Activated CD8-positive, alpha-beta memory T cell treated with anti-CD3 and anti-CD28 coated beads, Interleukin-2, amount 10 ng/mL, durations not matched to agents 7 days and 5 days (primary cell): ENCODE measurements at regions not wholly inside any gene's neighbourhood (a gene's known extent, or its start where the extent isn't known, plus 50 kb on each side); places are given as distances from the start of the nearest gene placed in this dataset.

ENCODE experiments used
- ATAC-seq: fragments of 150-1000 bp; cut with Tn5 transposase; one replicate; pipeline ENCODE4 v1.10.0; 2021; ENCODE audit warnings: moderate library complexity
- CTCF ChIA-PET: fragments of 350-600 bp; sonication (Branson Sonifier 250); formaldehyde crosslinking; loops from one replicate; lab custom pipeline; 2021; ENCODE audit warnings: antibody characterized with exemption; lab: Charles Lee
- DNase-seq: peaks from one replicate; pipeline ENCODE4 v3.0.0-alpha.2; 2020
- H3K27ac Mint-ChIP-seq: one replicate; pipeline ENCODE4 v1.8.0; 2021; ENCODE audit warnings: mild to moderate bottlenecking, mixed read lengths
- H3K27me3 Mint-ChIP-seq: one replicate; pipeline ENCODE4 v1.8.0; 2021; ENCODE audit warnings: mixed read lengths
- H3K36me3 Mint-ChIP-seq: one replicate; pipeline ENCODE4 v1.8.0; 2021; ENCODE audit warnings: mild to moderate bottlenecking, mixed read lengths
- H3K4me1 Mint-ChIP-seq: one replicate; pipeline ENCODE4 v1.8.0; 2021; ENCODE audit warnings: mixed read lengths
- H3K4me3 Mint-ChIP-seq: one replicate; pipeline ENCODE4 v1.8.0; 2021; ENCODE audit warnings: mild to moderate bottlenecking, moderate library complexity, mixed read lengths
- H3K9me3 Mint-ChIP-seq: one replicate; pipeline ENCODE4 v1.8.0; 2022; ENCODE audit warnings: low read depth, mixed read lengths

DNA sequence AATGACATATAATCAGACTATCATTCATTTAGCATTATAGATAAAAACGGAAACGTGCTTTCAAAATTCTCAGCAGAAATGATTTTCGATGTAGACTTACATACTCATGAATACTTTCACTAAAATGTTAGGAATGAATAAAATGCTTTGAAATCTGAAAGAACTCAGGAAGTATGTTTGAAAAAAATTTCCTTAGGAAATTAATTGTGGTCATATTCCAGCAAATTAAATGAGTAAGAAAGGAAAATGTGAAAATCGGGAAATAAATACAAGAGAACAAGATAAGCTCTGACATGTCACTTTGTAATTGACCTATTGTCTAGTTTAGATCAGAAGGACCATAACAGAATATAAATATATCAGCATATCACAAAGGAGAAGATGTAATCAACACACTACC is 981.0 kb upstream of the CDH2 start:
- no peaks in the 10 kb centered on the region for H3K27me3 Mint-ChIP-seq
- DNase-seq (no peak), ATAC-seq (no peak)
- no peaks in the 10 kb centered on the region for H3K36me3 Mint-ChIP-seq
- CTCF ChIA-PET: no interaction called here
- H3K27ac Mint-ChIP-seq: no peak overlapping the region
- no peaks in the 10 kb centered on the region for H3K4me1 Mint-ChIP-seq
- H3K9me3 Mint-ChIP-seq: peaks cover 12% of the 10 kb centered on the region
- no peak overlapping the region for H3K4me3 Mint-ChIP-seq

DNA sequence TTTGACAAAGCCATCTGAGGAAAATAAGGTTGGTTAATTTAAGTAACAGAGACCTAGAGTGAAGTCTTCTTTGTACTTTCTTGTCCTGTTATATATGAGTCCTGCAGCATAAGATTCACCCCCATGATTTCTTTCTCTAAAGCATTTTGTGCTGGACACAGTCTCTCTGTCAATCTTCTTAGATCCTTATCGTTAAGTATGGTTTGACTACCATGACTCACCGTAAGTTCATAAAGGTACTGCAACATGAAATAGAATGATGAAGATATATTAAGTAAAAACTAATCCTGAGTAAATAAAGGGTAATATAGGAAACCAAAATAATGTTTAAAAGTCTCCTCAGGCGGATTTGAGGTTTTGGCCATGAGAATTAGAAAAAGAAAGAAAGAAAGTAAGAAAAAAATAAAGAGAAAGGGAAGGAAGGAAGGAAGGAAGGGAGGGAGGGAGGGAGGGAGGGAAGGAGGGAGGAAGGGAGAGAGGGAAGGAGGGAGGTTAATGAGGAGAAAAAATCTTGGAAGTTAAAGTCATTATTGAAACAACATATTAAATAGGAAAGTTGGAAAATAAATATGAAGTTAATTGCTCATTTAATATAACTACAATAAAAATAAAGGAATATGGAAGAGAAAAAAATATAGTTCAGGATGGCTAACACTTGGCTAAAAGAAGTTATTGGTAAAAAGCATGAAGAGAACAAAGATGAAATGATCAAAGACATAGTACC is 980.3 kb upstream of the CDH2 start:
- Mint-ChIP-seq H3K36me3 (no peaks in the 10 kb centered on the region), H3K9me3 (peaks cover 12% of the 10 kb centered on the region), H3K4me1 (no peaks in the 10 kb centered on the region), H3K4me3 (no peak overlapping the region), H3K27ac (no peak overlapping the region), H3K27me3 (no peaks in the 10 kb centered on the region)
- CTCF ChIA-PET: no interaction called here
- DNase-seq: no peak
- ATAC-seq: no peak

DNA sequence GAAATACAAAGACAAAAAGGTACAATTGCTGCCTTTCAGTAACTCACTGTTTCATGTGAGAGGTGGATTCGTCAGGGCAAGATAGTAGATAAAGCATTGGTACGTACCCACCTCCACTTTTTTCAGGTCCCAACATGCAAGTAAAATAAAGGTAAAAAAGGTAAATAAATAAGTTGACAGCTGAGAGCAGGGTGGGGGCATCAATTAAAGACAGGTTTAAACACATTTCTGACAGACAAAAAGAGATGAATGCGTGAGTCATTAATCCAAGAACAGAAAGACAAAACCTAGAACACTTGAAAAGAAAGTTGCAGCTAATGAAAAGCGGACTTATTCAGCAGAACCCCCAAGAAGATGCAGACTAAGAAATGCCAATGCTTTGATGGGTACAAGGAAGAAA is 979.6 kb upstream of the CDH2 start:
- Mint-ChIP-seq H3K27me3 (no peaks in the 10 kb centered on the region), H3K4me1 (no peaks in the 10 kb centered on the region), H3K4me3 (no peak overlapping the region), H3K27ac (no peak overlapping the region), H3K9me3 (peaks cover 12% of the 10 kb centered on the region), H3K36me3 (no peaks in the 10 kb centered on the region)
- ATAC-seq: no peak
- CTCF ChIA-PET: no interaction called here
- no peak for DNase-seq

DNA sequence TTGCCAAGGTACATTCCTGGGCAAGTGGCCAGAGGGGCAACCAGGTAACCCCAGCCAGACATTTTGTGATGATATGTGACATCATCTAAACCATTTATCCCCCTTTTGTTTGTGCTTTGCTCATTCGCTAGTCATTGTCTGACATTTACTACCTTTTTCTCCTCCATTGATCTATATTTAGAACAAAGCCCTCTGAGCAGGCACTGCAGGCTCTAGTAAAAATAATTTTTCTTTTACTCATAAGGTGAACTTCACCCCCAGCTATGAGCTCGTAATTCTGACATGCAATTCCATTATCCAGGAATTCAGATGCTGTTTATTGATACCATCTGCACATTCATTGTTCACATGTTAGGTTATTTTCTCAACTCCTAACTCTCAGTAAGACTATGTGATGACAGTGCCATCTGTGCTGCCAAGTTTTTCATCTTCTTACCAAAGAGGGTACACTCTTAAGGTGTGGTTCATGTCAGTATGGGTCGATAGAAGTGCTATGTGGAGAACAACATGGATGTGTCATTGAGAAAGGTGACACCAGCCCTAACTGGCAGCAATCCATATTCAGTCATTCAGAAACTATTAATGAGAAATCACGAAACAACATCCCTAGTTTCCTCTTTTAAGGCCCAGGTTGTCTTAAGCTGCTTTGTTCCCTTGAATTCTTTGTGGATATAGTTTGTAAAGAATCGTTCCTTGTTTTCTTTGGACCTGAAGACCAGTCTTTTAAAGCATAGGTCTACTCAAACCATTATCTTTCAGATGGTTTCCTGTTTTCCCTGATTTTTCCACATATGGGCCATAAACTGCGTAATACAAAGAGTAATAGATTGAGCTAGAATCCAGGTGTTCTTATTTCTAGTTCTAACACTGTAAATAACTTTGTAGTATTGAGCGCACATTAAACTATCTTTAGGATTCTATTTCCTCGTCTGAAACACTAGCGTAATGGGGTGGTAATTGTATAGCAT is 978.1 kb upstream of the CDH2 start:
- H3K4me1 Mint-ChIP-seq: no peaks in the 10 kb centered on the region
- no peak for ATAC-seq
- CTCF ChIA-PET: no interaction called here
- no peak overlapping the region for H3K27ac Mint-ChIP-seq
- no peaks in the 10 kb centered on the region for H3K27me3 Mint-ChIP-seq
- peaks cover 10% of the 10 kb centered on the region for H3K9me3 Mint-ChIP-seq
- DNase-seq: no peak
- no peak overlapping the region for H3K4me3 Mint-ChIP-seq
- no peaks in the 10 kb centered on the region for H3K36me3 Mint-ChIP-seq

DNA sequence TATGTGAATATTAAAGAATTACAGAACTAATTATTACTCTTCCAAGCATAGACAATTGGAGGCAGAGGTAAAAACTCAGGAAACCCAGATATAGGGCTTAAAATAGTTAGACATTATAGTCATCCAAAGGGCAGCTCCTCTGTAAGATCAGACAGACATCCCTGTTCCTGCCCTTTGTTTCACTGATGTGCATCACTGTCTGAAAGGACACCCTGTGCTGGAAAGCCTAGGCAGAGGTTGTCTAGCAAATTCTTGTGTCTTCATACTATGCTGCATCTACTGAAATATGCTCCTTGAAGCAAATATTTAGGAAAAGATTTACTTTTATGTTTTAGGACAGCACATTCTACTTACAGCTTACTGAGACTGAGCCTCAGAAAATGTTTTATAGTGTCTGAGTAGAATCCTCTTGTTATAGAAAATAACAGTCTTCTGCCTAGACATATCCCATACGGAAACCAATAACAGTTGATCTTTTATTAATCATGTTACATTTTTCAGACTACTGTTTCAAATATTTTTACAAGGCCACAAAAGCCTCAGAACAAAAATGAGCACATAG is 977.3 kb upstream of the CDH2 start:
- Mint-ChIP-seq H3K9me3 (peaks cover 10% of the 10 kb centered on the region), H3K27ac (no peak overlapping the region), H3K4me3 (no peak overlapping the region), H3K36me3 (no peaks in the 10 kb centered on the region), H3K27me3 (no peaks in the 10 kb centered on the region), H3K4me1 (no peaks in the 10 kb centered on the region)
- ATAC-seq (no peak), DNase-seq (no peak)
- CTCF ChIA-PET: no interaction called here

DNA sequence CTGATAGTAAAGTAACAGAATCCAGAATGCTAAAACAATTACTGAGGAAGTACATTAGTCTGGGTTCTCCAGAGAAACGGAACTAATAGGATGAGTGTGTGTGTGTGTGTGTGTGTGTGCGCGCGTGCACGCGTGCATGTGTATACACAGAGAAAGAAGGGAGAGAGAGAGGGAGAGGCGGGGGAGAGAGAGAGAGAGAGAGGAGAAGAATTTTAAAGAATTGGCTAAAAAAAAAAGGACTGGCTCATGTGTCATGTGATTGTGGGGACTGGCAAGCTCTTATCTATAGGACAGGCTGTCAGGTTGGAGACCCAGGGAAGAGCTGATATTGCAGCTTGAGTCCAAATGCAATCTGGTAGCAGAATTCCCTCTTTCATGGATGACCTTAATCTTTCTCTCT is 976.2 kb upstream of the CDH2 start:
- Mint-ChIP-seq H3K27ac (no peak overlapping the region), H3K27me3 (no peaks in the 10 kb centered on the region), H3K36me3 (no peaks in the 10 kb centered on the region), H3K9me3 (peaks cover 9% of the 10 kb centered on the region), H3K4me1 (no peaks in the 10 kb centered on the region), H3K4me3 (no peak overlapping the region)
- no peak for DNase-seq
- CTCF ChIA-PET: no interaction called here
- no peak for ATAC-seq

DNA sequence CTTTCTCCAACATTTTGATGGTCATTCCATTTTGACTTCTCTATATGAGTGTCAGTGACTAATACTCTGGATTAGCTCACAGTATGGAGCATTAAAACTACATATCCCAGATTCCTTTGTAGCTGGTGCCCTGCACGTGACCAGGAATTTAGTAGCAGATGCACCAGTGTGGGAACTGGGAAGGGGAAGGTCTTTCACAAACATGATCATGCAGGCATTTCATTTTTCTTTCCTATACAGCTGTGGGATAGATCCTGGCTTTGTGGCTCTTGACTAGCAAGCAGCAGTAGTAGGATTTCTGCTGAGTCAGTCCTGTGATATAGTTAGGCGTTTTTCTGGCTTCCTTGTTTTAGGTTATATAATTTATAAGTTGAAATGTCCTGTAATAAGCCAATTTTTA is 971.0 kb upstream of the CDH2 start:
- Mint-ChIP-seq H3K9me3 (peaks cover 12% of the 10 kb centered on the region), H3K4me1 (no peaks in the 10 kb centered on the region), H3K4me3 (no peak overlapping the region), H3K36me3 (no peaks in the 10 kb centered on the region), H3K27ac (no peak overlapping the region), H3K27me3 (no peaks in the 10 kb centered on the region)
- CTCF ChIA-PET: no interaction called here
- ATAC-seq: no peak
- DNase-seq: no peak

DNA sequence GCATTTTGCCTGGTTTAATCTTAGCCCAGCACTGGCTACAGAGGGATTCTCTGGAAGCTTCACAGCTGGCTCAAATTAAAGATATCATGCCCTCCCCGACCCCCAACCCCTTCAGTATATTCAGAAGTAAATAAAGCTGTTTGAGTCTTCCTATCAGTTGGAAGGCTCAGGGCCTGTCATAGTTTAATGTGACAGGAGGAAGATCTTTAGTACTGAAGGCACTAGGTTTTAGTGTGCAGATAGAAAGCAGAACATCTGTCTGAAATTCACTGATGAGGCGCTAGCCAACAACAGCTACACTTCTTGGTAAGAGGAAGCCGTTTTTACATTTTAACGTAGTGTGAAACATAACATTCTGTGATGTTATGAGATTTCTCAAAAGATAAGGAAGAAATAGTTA is 969.1 kb upstream of the CDH2 start:
- Mint-ChIP-seq H3K36me3 (no peaks in the 10 kb centered on the region), H3K27ac (no peak overlapping the region), H3K9me3 (peaks cover 17% of the 10 kb centered on the region), H3K4me3 (no peak overlapping the region), H3K27me3 (no peaks in the 10 kb centered on the region), H3K4me1 (no peaks in the 10 kb centered on the region)
- CTCF ChIA-PET: no interaction called here
- ATAC-seq (no peak), DNase-seq (no peak)

DNA sequence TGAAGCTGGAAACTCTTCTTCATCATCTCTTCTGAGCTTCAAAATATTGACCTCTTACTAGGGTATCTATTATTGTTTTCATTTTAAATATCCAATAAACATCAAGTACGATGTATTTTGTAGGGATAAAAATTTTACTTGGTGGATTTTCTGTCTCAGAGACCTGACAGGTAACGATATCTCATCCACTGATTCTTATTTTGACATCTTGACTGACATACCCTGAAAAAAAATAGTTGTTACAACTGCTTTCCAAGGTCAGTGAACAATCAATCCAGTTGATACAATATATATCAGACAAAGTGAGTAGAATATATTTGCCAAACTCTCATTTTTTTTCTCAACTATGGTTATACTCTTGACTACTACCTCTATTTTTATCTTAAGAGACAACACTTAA is 963.7 kb upstream of the CDH2 start:
- no peaks in the 10 kb centered on the region for H3K27me3 Mint-ChIP-seq
- DNase-seq: no peak
- H3K9me3 Mint-ChIP-seq: peaks cover 18% of the 10 kb centered on the region
- H3K4me3 Mint-ChIP-seq: no peak overlapping the region
- H3K36me3 Mint-ChIP-seq: no peaks in the 10 kb centered on the region
- no peaks in the 10 kb centered on the region for H3K4me1 Mint-ChIP-seq
- ATAC-seq: no peak
- CTCF ChIA-PET: no interaction called here
- H3K27ac Mint-ChIP-seq: no peak overlapping the region

DNA sequence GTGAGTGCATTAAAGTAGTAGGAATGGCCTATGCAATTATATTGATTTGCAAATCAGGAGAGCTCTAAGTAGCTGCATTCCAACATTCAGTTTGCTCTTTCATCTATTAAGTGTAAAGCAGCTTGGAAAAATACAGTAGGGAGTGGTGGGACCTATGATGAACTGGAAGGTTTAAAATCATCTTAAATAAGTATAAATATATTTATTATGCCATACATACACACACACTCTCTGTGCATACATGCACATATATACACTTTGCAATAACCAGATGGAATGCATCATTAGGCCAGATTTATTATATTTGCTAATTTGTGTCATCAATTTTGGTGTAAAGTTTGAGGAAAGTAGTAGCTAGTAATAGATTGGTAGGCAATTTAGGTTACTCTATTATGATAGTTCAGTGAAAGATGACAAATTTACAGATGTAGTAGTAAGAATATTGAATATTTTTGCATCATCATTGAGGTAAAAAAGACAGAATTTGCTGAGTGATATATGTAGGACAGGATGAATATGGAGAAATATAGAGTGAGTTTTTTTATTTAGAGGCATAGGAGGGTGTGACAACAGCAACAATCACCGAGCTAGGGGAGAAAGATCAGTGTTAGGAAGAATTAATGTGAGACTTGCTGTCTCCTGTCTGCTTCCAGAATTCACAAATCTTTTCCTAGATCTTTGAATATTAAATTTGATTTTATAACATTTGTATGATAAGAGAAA is 961.0 kb upstream of the CDH2 start:
- Mint-ChIP-seq H3K36me3 (no peaks in the 10 kb centered on the region), H3K27ac (no peak overlapping the region), H3K4me1 (no peaks in the 10 kb centered on the region), H3K27me3 (no peaks in the 10 kb centered on the region), H3K9me3 (peaks cover 12% of the 10 kb centered on the region), H3K4me3 (no peak overlapping the region)
- CTCF ChIA-PET: no interaction called here
- no peak for ATAC-seq
- DNase-seq: no peak

DNA sequence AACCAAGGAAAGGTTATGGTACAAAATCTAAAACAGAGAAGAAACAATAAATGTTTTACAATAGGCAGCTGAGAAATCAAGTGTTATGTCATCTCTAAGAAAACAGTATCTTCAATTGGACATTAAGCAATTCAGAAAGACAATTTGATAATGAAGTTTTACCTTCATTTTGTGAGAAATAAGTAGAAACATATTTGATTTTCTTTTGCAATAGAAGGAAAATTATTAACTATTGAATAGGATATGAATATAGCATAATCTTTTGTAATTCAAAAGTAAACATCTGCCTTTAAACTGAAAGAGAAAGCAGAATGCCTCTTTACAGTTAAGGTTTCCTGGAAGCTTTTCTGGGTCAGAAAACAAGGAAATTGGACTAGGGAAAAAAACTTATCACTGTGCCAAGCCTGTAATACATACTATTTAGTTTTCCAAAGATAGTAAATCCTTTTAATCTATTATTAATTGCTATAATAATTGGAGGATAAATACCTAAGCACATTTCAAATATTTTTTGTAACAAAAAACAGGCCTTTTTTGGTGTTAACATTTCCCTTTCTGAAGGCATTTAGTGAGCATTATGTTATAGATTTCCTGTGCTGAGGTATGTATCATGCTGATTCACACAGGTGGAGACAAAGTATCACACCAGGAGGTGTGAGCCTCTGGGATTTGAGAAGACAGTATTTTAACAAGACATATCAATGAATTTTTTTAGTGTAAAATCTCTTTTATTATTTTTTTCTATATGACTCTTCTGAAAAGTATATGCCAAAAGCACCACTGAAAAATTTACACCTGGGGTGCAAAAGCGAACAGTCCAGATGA is 947.0 kb upstream of the CDH2 start:
- CTCF ChIA-PET: no interaction called here
- DNase-seq: no peak
- Mint-ChIP-seq H3K9me3 (peaks cover 8% of the 10 kb centered on the region), H3K27ac (no peak overlapping the region), H3K4me1 (no peaks in the 10 kb centered on the region), H3K4me3 (no peak overlapping the region), H3K36me3 (no peaks in the 10 kb centered on the region), H3K27me3 (no peaks in the 10 kb centered on the region)
- no peak for ATAC-seq

DNA sequence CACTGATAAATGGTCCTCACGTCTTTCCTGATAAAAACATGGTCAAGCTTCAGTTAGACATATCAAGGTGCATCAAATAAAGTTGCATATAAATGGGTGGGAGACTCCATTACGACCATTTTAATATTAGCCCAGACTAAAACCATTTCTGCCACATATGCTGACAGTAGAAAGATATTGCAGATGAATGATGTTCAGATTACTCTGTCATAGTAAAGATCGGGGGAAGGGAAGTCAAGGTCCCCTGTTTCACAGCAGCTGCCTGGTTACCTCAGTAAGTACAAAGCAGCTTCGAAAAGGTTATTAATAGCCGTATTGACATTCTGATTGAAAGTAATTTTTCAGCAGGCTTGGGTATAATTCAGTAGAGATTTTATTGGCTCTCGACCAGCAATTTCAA is 927.7 kb upstream of the CDH2 start:
- Mint-ChIP-seq H3K27ac (no peak overlapping the region), H3K9me3 (peaks cover 13% of the 10 kb centered on the region), H3K36me3 (no peaks in the 10 kb centered on the region), H3K4me3 (no peak overlapping the region), H3K4me1 (no peaks in the 10 kb centered on the region), H3K27me3 (no peaks in the 10 kb centered on the region)
- ATAC-seq: no peak
- CTCF ChIA-PET: no interaction called here
- no peak for DNase-seq

DNA sequence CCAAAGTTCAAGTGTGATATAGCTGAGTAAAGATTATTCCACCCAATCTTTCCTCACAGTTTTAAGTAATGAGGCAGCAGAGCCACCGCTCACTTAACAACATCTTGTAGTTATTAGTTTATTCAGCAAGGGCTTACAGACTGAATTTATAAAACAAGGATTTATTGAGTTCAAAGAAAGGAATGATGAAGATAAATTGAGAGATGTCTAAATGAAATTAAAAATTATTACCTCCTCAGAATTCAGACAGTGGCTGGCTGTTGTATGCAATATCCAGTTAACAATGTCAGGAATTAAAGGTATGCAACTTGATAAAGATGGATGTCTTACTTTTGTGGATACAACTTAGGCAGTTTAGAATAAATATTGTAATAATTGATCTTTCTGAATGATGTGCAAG is 927.3 kb upstream of the CDH2 start:
- Mint-ChIP-seq H3K4me1 (no peaks in the 10 kb centered on the region), H3K36me3 (no peaks in the 10 kb centered on the region), H3K27me3 (no peaks in the 10 kb centered on the region), H3K9me3 (peaks cover 13% of the 10 kb centered on the region), H3K4me3 (no peak overlapping the region), H3K27ac (no peak overlapping the region)
- CTCF ChIA-PET: no interaction called here
- DNase-seq: no peak
- ATAC-seq: no peak
